ENCODE measurements at regions not wholly inside any gene's neighbourhood (a gene's known extent, or its start where the extent isn't known, plus 50 kb on each side); places are given as distances from the start of the nearest gene placed in this dataset.

DNA sequence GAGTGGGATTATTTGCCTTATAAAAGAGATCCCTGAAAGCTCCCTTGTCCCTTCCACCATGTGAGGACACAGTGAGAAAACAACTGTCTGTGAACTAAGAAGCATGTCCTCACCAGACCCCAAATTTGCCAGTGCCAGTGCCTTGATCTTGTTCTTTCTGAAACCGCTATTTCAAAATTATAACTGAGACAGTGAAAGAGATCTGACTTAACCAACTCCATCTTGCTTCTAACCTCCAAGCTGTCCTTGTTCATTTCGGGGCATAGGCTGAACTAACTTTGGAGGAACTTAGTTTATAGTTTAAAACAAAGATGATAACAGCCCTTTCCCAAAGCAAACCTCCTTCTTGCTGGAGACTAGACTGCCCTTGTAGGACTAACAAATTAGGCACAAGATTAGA, 563.9 kb downstream of the ADCYAP1 start:
- Mint-ChIP-seq H3K27ac (ENCODE audit: unreplicated experiment) (no peak overlapping the region), H3K4me1 (ENCODE audit: low read depth) (no peaks in the 10 kb centered on the region), H3K36me3 (ENCODE audit: low read depth) (no peaks in the 10 kb centered on the region), H3K27me3 (ENCODE audit: low read depth) (peaks cover 3% of the 10 kb centered on the region), H3K9me3 (ENCODE audit: low read depth) (no peaks in the 10 kb centered on the region), H3K4me3 (ENCODE audit: unreplicated experiment) (no peak overlapping the region)
- TF ChIP-seq, protein P1, sequence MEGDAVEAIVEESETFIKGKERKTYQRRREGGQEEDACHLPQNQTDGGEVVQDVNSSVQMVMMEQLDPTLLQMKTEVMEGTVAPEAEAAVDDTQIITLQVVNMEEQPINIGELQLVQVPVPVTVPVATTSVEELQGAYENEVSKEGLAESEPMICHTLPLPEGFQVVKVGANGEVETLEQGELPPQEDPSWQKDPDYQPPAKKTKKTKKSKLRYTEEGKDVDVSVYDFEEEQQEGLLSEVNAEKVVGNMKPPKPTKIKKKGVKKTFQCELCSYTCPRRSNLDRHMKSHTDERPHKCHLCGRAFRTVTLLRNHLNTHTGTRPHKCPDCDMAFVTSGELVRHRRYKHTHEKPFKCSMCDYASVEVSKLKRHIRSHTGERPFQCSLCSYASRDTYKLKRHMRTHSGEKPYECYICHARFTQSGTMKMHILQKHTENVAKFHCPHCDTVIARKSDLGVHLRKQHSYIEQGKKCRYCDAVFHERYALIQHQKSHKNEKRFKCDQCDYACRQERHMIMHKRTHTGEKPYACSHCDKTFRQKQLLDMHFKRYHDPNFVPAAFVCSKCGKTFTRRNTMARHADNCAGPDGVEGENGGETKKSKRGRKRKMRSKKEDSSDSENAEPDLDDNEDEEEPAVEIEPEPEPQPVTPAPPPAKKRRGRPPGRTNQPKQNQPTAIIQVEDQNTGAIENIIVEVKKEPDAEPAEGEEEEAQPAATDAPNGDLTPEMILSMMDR (IDR thresholded peaks at IDR 0.05) = no peak
- DNase-seq (ENCODE audit: low spot score) = no peak

DNA sequence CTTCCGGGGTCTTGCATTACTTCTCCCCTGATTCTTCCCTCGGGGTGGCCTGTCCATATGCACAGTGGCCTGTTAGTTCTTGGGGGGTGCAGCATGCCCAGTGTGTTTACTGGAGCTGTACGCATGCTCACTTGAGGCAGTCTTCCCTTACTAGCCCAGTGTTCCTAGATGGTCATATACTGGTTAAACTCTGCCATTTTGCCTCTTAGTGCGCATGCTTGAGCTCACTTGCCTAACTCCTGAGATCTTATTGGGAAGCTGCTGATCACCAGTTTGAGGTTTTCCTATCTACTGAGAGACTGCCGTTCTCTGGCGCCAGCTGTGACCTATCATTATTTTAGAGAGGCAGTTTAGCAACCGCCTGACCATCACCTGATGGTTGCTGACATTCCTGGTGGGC, 571.2 kb downstream of the ADCYAP1 start:
- Mint-ChIP-seq H3K9me3 (ENCODE audit: low read depth) (no peaks in the 10 kb centered on the region), H3K36me3 (ENCODE audit: low read depth) (no peaks in the 10 kb centered on the region), H3K27me3 (ENCODE audit: low read depth) (no peaks in the 10 kb centered on the region), H3K27ac (ENCODE audit: unreplicated experiment) (no peak overlapping the region), H3K4me3 (ENCODE audit: unreplicated experiment) (no peak overlapping the region), H3K4me1 (ENCODE audit: low read depth) (no peaks in the 10 kb centered on the region)
- no peak for DNase-seq (ENCODE audit: low spot score)
- TF ChIP-seq, protein P1 (IDR thresholded peaks at IDR 0.05) = no peak

DNA sequence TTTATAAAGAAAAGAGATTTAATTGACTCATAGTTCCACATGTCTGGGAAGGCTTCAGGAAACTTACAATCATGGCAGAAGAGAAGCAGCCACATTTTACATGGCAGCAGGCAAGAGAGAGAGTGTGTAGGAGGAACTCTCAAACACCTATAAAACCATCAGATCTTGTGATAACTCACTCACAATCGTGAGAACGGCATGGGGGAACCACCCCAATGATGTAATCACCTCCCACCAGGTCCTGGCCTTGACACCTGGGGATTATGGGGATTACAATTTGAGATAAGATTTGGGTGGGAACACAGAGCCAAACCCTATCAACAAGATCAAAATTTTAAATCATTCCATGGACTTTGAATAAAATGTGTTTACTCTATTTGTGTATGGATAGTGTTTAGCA, 575.6 kb downstream of the ADCYAP1 start:
- no peak for DNase-seq (ENCODE audit: low spot score)
- TF ChIP-seq, protein P1 (IDR thresholded peaks at IDR 0.05) = no peak
- H3K9me3 Mint-ChIP-seq (ENCODE audit: low read depth) = no peaks in the 10 kb centered on the region
- no peaks in the 10 kb centered on the region for H3K36me3 Mint-ChIP-seq (ENCODE audit: low read depth)
- H3K27me3 Mint-ChIP-seq (ENCODE audit: low read depth) = peaks cover 7% of the 10 kb centered on the region
- no peak overlapping the region for H3K27ac Mint-ChIP-seq (ENCODE audit: unreplicated experiment)
- H3K4me3 Mint-ChIP-seq (ENCODE audit: unreplicated experiment) = no peak overlapping the region
- H3K4me1 Mint-ChIP-seq (ENCODE audit: low read depth) = no peaks in the 10 kb centered on the region

DNA sequence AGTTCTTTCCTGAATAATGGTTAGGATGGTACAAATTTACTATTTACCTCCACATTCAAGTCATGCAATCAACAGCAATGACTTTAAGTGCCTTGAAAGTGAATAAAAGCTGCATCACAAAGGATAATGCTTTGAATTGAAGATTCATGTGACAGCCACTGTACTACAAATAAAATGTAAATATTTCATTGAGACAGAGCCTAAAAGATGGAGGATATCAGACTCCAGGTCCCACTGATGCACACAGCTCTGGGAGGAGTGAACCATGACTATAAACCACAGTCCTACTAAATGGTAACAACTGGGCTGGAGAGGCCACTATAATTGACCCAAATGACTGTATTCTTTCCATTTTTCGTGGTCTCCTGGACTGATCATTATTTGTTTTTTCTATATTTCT, 576.9 kb downstream of the ADCYAP1 start:
- Mint-ChIP-seq H3K9me3 (ENCODE audit: low read depth) (no peaks in the 10 kb centered on the region), H3K36me3 (ENCODE audit: low read depth) (no peaks in the 10 kb centered on the region), H3K4me3 (ENCODE audit: unreplicated experiment) (no peak overlapping the region), H3K27ac (ENCODE audit: unreplicated experiment) (no peak overlapping the region), H3K4me1 (ENCODE audit: low read depth) (no peaks in the 10 kb centered on the region), H3K27me3 (ENCODE audit: low read depth) (peaks cover 7% of the 10 kb centered on the region)
- DNase-seq (ENCODE audit: low spot score) = no peak
- TF ChIP-seq, protein P1 (IDR thresholded peaks at IDR 0.05) = no peak

DNA sequence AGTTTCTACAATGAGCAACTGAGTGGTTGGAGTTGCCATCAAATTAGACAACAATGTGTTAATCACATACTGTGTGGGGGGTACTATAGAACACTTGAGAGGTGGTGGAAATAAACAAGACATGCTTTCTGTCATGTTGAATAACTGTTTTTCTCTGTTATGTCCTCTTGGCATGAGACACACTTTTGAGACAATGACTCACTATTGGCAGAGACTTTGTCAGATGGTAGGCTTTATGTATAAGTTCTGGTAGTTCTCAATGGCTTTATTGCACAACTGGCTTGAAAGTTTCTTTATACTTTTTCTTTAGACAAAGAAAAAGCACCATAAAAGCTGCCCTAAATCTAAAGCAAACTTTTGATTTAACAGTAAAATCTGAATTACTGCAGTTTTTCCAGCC, 578.7 kb downstream of the ADCYAP1 start:
- Mint-ChIP-seq H3K27ac (ENCODE audit: unreplicated experiment) (no peak overlapping the region), H3K36me3 (ENCODE audit: low read depth) (no peaks in the 10 kb centered on the region), H3K4me3 (ENCODE audit: unreplicated experiment) (no peak overlapping the region), H3K9me3 (ENCODE audit: low read depth) (no peaks in the 10 kb centered on the region), H3K27me3 (ENCODE audit: low read depth) (peaks cover 7% of the 10 kb centered on the region), H3K4me1 (ENCODE audit: low read depth) (no peaks in the 10 kb centered on the region)
- no peak for DNase-seq (ENCODE audit: low spot score)
- TF ChIP-seq, protein P1 (IDR thresholded peaks at IDR 0.05) = no peak
